C4-2B (cell line): ENCODE measurements at regions not wholly inside any gene's neighbourhood (a gene's known extent, or its start where the extent isn't known, plus 50 kb on each side); places are given as distances from the start of the nearest gene placed in this dataset.

ENCODE experiments used
- H3K27ac ChIP-seq: fragments of 450-650 bp; 2 replicates; pipeline ENCODE4 v1.5.1; 2017
- CTCF ChIP-seq: fragments of 450-650 bp; conservative IDR thresholded peaks from 2 replicates; pipeline ENCODE4 v1.5.1; 2017; ENCODE audit warnings: mild to moderate bottlenecking
- ZFX ChIP-seq: fragments of 450-650 bp; IDR thresholded peaks from 2 replicates; pipeline ENCODE4 v1.6.1; 2017

DNA sequence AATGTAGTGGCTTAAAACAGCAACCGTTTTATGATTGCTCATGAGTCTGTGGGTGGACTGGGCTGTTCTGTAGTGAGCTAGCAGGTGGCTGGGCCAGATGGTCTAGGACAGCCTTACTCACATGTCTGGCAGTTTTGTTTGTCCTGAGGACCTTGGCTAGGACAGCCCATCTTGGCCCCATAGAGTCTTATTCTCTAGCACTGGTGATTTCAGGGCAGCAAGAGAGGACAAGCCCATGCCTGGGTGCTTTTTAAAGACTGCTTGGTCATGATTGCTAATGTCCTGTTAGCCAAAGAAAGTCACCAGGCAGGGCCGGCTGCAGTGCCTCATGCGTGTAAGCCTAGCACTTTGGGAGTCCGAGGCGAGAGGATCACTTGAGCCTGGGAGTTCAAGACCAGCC is 139.8 kb downstream of the KATNIP start:
- TF ChIP-seq CTCF (no peak), ZFX (no peak)
- no peak overlapping the region for H3K27ac ChIP-seq

- TF ChIP-seq ZFX (no peak), CTCF (peak; percentile 69)
These were observed 140.7 kb downstream of the KATNIP start for GRCh38 chr16:27690608-27691007.

DNA sequence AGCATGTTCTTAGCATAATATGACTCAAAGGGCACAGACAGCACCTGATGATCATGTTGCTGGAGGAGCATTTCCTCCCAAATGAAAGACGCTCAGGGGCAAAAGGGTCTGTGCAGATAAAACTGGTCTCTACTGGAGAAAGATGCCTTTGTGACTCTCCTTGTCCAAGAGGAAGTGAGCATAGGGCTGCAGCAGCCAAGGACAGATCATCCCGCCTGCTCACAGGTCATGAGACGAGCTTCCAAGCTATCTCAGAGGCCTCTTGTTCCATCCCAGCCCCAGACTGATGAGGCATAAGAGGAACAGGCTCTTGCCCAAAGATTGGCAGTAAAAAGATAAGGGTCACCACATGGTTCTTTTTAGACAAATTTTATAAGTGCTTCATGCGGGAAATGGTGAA is 141.8 kb downstream of the KATNIP start:
- no peak overlapping the region for H3K27ac ChIP-seq
- TF ChIP-seq ZFX (no peak), CTCF (no peak)

More at GRCh38 chr16:27690608-27691007, 140.7 kb downstream of the KATNIP start:
- no peak overlapping the region for H3K27ac ChIP-seq

DNA sequence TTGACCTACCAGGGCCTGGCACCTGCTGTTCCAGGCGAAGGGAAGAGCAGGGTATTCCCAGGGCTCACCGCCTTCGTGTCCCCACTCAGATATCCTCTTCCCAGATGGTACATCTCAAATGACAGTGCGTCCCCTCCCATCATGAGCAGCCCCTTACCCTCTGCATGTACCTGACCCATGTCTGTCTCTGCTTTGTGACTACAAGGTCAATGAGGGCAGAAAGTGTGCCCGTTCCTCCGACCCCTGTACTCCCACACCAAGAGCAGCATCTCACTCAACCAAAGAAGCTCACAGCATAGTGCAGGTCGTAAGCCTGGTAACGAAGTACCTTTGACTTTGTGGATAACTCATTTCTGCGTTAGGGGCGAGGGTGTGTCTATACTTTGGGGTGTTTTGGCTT is 142.6 kb downstream of the KATNIP start:
- no peak for TF ChIP-seq CTCF
- no peak overlapping the region for H3K27ac ChIP-seq

GRCh38 chr16:27695161-27695560 is 145.2 kb downstream of the KATNIP start:
- no peak for TF ChIP-seq ZFX
- H3K27ac ChIP-seq = no peak overlapping the region

- peak; percentile 54 for TF ChIP-seq CTCF
- no peak for TF ChIP-seq ZFX
- no peak overlapping the region for H3K27ac ChIP-seq
These were observed 148.3 kb downstream of the KATNIP start for GRCh38 chr16:27698266-27698665.

DNA sequence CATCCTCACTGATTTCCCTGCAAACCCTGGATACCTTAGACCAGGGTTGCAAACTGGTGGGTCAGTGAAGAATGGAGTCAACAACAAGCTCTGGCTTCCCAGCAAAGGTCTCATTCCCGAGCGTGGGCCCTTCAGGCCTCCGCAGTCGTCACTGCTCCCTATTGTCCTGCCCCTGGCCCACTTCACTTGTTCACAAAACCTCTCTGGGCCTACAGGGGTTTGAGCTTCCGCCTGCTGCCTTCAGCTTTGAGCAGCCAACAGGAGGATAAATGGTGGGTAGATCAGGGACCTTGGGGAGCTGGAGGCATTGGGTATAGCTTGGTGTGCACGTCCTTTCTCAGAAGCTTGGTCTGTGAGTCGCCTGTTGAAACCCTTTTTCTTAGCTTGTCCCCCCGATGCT is 148.8 kb downstream of the KATNIP start:
- no peak overlapping the region for H3K27ac ChIP-seq
- TF ChIP-seq CTCF = no peak
- no peak for TF ChIP-seq ZFX

GRCh38 chr16:27699540-27699939 is 149.6 kb downstream of the KATNIP start:
- no peak for TF ChIP-seq ZFX
- no peak for TF ChIP-seq CTCF
- H3K27ac ChIP-seq = no peak overlapping the region
